ENCODE measurements at regions not wholly inside any gene's neighbourhood (a gene's known extent, or its start where the extent isn't known, plus 50 kb on each side); places are given as distances from the start of the nearest gene placed in this dataset.

GRCh38 chr2:217291259-217291658 is 431.4 kb upstream of the TNP1 start:
- no peak overlapping the region for H3K4me2 ChIP-seq (ENCODE audit: control insufficient read depth, insufficient read depth)
- no peak overlapping the region for H3K4me3 ChIP-seq
- ChIA-PET RAD21 (ENCODE audit: unreplicated experiment) (no interaction called here), POLR2A (no interaction called here), CTCF (no interaction called here), SMC1A (ENCODE audit: uncharacterized antibody, unreplicated experiment) (no interaction called here)
- no peaks in the 10 kb centered on the region for H4K20me1 ChIP-seq (ENCODE audit: control insufficient read depth, insufficient read depth)
- no peaks in the 10 kb centered on the region for H3K79me2 ChIP-seq (ENCODE audit: control insufficient read depth, insufficient read depth, low read length)
- no peak overlapping the region for H3K9ac ChIP-seq (ENCODE audit: control insufficient read depth, insufficient read depth, low read length)
- ATAC-seq: no peak
- no peak for FAIRE-seq
- no peak overlapping the region for H2AFZ ChIP-seq (ENCODE audit: control insufficient read depth, low read depth, low read length)
- BruUV-seq (replicated peaks): no TSS peak
- H3K27me3 ChIP-seq (replicated peaks in 1 of 2; ENCODE audit: control insufficient read depth in 2 of 2, insufficient read depth in 2 of 2, low read length in 1 of 2): no peaks in the 10 kb centered on the region
- DNase-seq (ENCODE audit: low read depth, low spot score): no peak
- in situ Hi-C loops (cut with MboI) (no loop called here), intact Hi-C loops (cut with micrococcal nuclease; ENCODE audit: unreplicated experiment) (no loop called here)
- no peak overlapping the region for H3K27ac ChIP-seq (ENCODE audit: control insufficient read depth, insufficient read depth)
- H3K4me1 ChIP-seq (ENCODE audit: control insufficient read depth, insufficient read depth, low read length): no peaks in the 10 kb centered on the region
- 6% methylated on average over 5 of the region's 5 CpGs for WGBS (ENCODE audit: insufficient coverage, insufficient replicate concordance, low lambda C conversion rate, missing lambda C conversion rate)
- no peak for TF ChIP-seq ZBED1 (IDR thresholded peaks at IDR 0.05; ENCODE audit: borderline replicate concordance)
- no peak for TF ChIP-seq HDAC2 (IDR thresholded peaks at IDR 0.05)
- TF ChIP-seq NKRF (conservative IDR thresholded peaks at IDR 0.05): no peak
- no peak for TF ChIP-seq E2F8 (IDR thresholded peaks at IDR 0.05; ENCODE audit: low read depth, partially characterized antibody)
- TF ChIP-seq SPI1 (IDR thresholded peaks at IDR 0.05; ENCODE audit: borderline replicate concordance, insufficient read depth, low read depth, low read length): no peak
- no peak for TF ChIP-seq FOS (IDR thresholded peaks at IDR 0.05; ENCODE audit: borderline replicate concordance, extremely low read depth, insufficient read length)
- H3K36me3 ChIP-seq (ENCODE audit: control insufficient read depth in 2 of 2, insufficient read depth in 2 of 2, low read length in 1 of 2): no peaks in the 10 kb centered on the region
- no peaks in the 10 kb centered on the region; the same call in 2 of the 3 replicates for H3K9me3 ChIP-seq (replicated peaks; ENCODE audit: control insufficient read depth, insufficient read depth, low read length)

Data from GM12878 (cell line).